Osteocyte (in vitro differentiated cells): ENCODE measurements at regions not wholly inside any gene's neighbourhood (a gene's known extent, or its start where the extent isn't known, plus 50 kb on each side); places are given as distances from the start of the nearest gene placed in this dataset.

Experiments
- DNase-seq: peaks from one replicate; pipeline ENCODE4 v3.0.0; 2021; ENCODE audit warnings: mixed read lengths; ENCODE audit not compliant: unreplicated experiment; ENCODE audit errors: extremely low spot score
- H3K27ac Mint-ChIP-seq: one replicate; pipeline ENCODE4 v1.8.0; 2021; ENCODE audit warnings: mild to moderate bottlenecking, mixed read lengths; ENCODE audit not compliant: unreplicated experiment
- H3K27me3 Mint-ChIP-seq: one replicate; pipeline ENCODE4 v1.8.0; 2021; ENCODE audit warnings: mixed read lengths; ENCODE audit not compliant: unreplicated experiment
- H3K36me3 Mint-ChIP-seq: one replicate; pipeline ENCODE4 v1.8.0; 2021; ENCODE audit warnings: mixed read lengths; ENCODE audit not compliant: unreplicated experiment
- H3K4me1 Mint-ChIP-seq: one replicate; pipeline ENCODE4 v1.8.0; 2021; ENCODE audit warnings: mixed read lengths; ENCODE audit not compliant: unreplicated experiment
- H3K4me3 Mint-ChIP-seq: one replicate; pipeline ENCODE4 v1.8.0; 2021; ENCODE audit warnings: mild to moderate bottlenecking, moderate library complexity, mixed read lengths; ENCODE audit not compliant: unreplicated experiment
- H3K9me3 Mint-ChIP-seq: one replicate; pipeline ENCODE4 v1.8.0; 2021; ENCODE audit warnings: mixed read lengths; ENCODE audit not compliant: unreplicated experiment
- TF ChIP-seq, protein P1 (sequence below): fragments of 200-600 bp; sonication (generic); IDR thresholded peaks from 2 replicates; pipeline ENCODE4 v1.5.0; 2021; ENCODE audit warnings: antibody characterized with exemption, mild to moderate bottlenecking, moderate library complexity

DNA sequence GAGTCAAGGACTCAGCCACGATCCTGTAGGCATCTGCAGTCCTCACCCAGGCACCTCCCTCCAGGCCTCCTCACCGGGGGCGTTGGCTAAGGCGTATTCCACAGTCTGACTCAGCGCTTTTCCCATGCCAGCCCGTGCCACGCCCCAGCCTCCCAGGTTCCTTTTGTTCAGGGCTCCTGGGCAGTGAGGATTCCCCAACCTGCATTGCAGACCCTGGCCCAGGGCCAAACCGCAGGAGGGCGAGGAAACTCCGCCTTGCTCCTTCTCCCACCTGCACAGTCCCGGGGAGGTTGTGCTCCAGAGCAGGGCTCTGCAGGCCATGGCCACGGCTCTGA is 202.8 kb upstream of the CST7 start:
- Mint-ChIP-seq H3K27ac (no peak overlapping the region), H3K27me3 (no peaks in the 10 kb centered on the region), H3K4me1 (no peaks in the 10 kb centered on the region), H3K36me3 (no peaks in the 10 kb centered on the region), H3K9me3 (peaks cover 3% of the 10 kb centered on the region), H3K4me3 (no peak overlapping the region)
- peak; percentile 80 for DNase-seq
- TF ChIP-seq, protein P1, sequence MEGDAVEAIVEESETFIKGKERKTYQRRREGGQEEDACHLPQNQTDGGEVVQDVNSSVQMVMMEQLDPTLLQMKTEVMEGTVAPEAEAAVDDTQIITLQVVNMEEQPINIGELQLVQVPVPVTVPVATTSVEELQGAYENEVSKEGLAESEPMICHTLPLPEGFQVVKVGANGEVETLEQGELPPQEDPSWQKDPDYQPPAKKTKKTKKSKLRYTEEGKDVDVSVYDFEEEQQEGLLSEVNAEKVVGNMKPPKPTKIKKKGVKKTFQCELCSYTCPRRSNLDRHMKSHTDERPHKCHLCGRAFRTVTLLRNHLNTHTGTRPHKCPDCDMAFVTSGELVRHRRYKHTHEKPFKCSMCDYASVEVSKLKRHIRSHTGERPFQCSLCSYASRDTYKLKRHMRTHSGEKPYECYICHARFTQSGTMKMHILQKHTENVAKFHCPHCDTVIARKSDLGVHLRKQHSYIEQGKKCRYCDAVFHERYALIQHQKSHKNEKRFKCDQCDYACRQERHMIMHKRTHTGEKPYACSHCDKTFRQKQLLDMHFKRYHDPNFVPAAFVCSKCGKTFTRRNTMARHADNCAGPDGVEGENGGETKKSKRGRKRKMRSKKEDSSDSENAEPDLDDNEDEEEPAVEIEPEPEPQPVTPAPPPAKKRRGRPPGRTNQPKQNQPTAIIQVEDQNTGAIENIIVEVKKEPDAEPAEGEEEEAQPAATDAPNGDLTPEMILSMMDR, result no peak

- Mint-ChIP-seq H3K9me3 (peaks cover 3% of the 10 kb centered on the region), H3K4me3 (no peak overlapping the region), H3K27me3 (no peaks in the 10 kb centered on the region), H3K4me1 (no peaks in the 10 kb centered on the region), H3K27ac (no peak overlapping the region), H3K36me3 (no peaks in the 10 kb centered on the region)
- TF ChIP-seq, protein P1, result no peak
- peak; percentile 62 for DNase-seq
These were observed 201.9 kb upstream of the CST7 start for GRCh38 chr20:24747010-24747712.

GRCh38 chr20:24747881-24748595 is 201.0 kb upstream of the CST7 start:
- TF ChIP-seq, protein P1, result no peak
- peak; percentile 44 for DNase-seq
- Mint-ChIP-seq H3K27ac (no peak overlapping the region), H3K9me3 (peaks cover 3% of the 10 kb centered on the region), H3K4me1 (no peaks in the 10 kb centered on the region), H3K27me3 (no peaks in the 10 kb centered on the region), H3K36me3 (no peaks in the 10 kb centered on the region), H3K4me3 (no peak overlapping the region)

GRCh38 chr20:24751551-24751950 is 197.5 kb upstream of the CST7 start:
- peaks cover 11% of the 10 kb centered on the region for H3K27me3 Mint-ChIP-seq
- H3K4me1 Mint-ChIP-seq, result peaks cover 9% of the 10 kb centered on the region
- peaks cover 3% of the 10 kb centered on the region for H3K9me3 Mint-ChIP-seq
- no peak overlapping the region for H3K4me3 Mint-ChIP-seq
- no peak overlapping the region for H3K27ac Mint-ChIP-seq
- DNase-seq, result peak; percentile 51
- H3K36me3 Mint-ChIP-seq, result no peaks in the 10 kb centered on the region
- TF ChIP-seq, protein P1, result no peak

- peak; percentile 79 for DNase-seq
- H3K27me3 Mint-ChIP-seq, result peaks cover 19% of the 10 kb centered on the region
- H3K4me3 Mint-ChIP-seq, result no peak overlapping the region
- no peaks in the 10 kb centered on the region for H3K36me3 Mint-ChIP-seq
- H3K27ac Mint-ChIP-seq, result no peak overlapping the region
- TF ChIP-seq, protein P1, result no peak
- peaks cover 3% of the 10 kb centered on the region for H3K9me3 Mint-ChIP-seq
- H3K4me1 Mint-ChIP-seq, result peaks cover 10% of the 10 kb centered on the region
These were observed 196.5 kb upstream of the CST7 start for GRCh38 chr20:24752612-24753011.
